ENCODE measurements at regions not wholly inside any gene's neighbourhood (a gene's known extent, or its start where the extent isn't known, plus 50 kb on each side); places are given as distances from the start of the nearest gene placed in this dataset.

- no peak for ATAC-seq
- Histone ChIP-seq H3K27me3 (peaks cover 22% of the 10 kb centered on the region), H3K4me1 (no peaks in the 10 kb centered on the region), H3K9me3 (no peaks in the 10 kb centered on the region), H3K27ac (no peak overlapping the region), H3K4me3 (no peak overlapping the region), H3K36me3 (no peaks in the 10 kb centered on the region)
- 50% methylated on average over 2 of the region's 9 CpGs; no CpG with 5 or more reads in 1 of the 2 donors for WGBS, 2 donors (ENCODE audit: low coverage in 1 of 2)
- TF ChIP-seq POLR2AphosphoS5 (IDR thresholded peaks at IDR 0.05) (no peak), EP300 (IDR thresholded peaks at IDR 0.05) (no peak), POLR2A (IDR thresholded peaks at IDR 0.05) (no peak), CTCF (IDR thresholded peaks at IDR 0.05) (no peak)
Observed at GRCh38 chr5:4876804-4877203, 263.3 kb upstream of the ADAMTS16 start.

- H3K4me1 ChIP-seq = peaks cover 0 to 2% (median 0%) of the 10 kb centered on the region in 3 donors
- 75 to 76% methylated on average over 5 to 6 of the region's 6 CpGs for WGBS, 2 donors (ENCODE audit: low coverage in 1 of 2)
- no peaks in the 10 kb centered on the region for H3K36me3 ChIP-seq
- no peak overlapping the region for H3K27ac ChIP-seq
- no peaks in the 10 kb centered on the region for H3K9me3 ChIP-seq
- H3K27me3 ChIP-seq = peaks cover 22% of the 10 kb centered on the region
- TF ChIP-seq EP300 (IDR thresholded peaks at IDR 0.05) (no peak), POLR2AphosphoS5 (IDR thresholded peaks at IDR 0.05) (no peak), CTCF (IDR thresholded peaks at IDR 0.05) (no peak), POLR2A (IDR thresholded peaks at IDR 0.05) (no peak)
- no peak overlapping the region for H3K4me3 ChIP-seq
- no peak for ATAC-seq
Observed at GRCh38 chr5:4877579-4877978, 262.6 kb upstream of the ADAMTS16 start.

- no peak for ATAC-seq
- 70% methylated on average over 2 of the region's 10 CpGs; no CpG with 5 or more reads in 1 of the 2 donors for WGBS, 2 donors (ENCODE audit: low coverage in 1 of 2)
Observed at GRCh38 chr5:4879075-4879474, 261.1 kb upstream of the ADAMTS16 start.

DNA sequence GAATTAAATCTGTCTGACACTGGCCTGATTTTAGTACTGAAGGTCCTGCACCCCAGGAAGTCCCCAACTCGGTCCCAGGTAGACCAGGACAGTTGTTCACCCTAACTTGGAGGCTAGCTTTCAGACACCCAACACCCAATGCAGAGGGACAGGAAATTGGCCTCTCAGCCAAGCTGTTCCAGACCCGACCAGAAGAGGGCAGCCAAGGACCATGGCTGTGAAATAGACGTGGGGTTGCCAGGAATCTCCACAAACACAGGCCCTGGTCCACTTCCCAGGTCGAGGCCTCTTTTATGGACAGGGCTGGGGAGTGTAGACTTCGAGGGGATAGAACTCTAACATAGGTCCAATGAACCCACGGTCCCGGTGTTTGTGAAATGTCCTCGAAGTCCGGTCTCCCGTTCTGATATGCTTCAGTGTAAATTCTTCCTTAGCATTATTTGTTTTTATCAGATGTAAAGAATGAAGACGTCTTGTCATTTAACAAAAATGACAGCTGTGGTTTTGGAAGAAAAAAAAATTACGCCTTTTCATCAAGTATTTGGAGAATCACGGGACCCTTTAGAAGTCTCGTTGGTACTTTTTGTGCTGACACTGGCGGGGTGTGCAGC, 260.3 kb upstream of the ADAMTS16 start:
- peaks cover 0 to 5% (median 0%) of the 10 kb centered on the region in 3 donors for H3K4me1 ChIP-seq
- H3K36me3 ChIP-seq = no peaks in the 10 kb centered on the region
- peak; percentile 12 for TF ChIP-seq POLR2AphosphoS5 (IDR thresholded peaks at IDR 0.05)
- peak; percentile 62 to 93 (median 75) for TF ChIP-seq CTCF (IDR thresholded peaks at IDR 0.05)
- no peak for TF ChIP-seq EP300 (IDR thresholded peaks at IDR 0.05)
- no peak for TF ChIP-seq POLR2A (IDR thresholded peaks at IDR 0.05)
- WGBS, 2 donors (ENCODE audit: low coverage in 1 of 2) = 43 to 62% methylated on average over 8 to 13 of the region's 15 CpGs
- H3K9me3 ChIP-seq = no peaks in the 10 kb centered on the region
- no peak overlapping the region for H3K4me3 ChIP-seq
- H3K27ac ChIP-seq = no peak overlapping the region
- peaks cover 3% of the 10 kb centered on the region for H3K27me3 ChIP-seq
- ATAC-seq = peak; percentile 56

More at GRCh38 chr5:4879075-4879474, 261.1 kb upstream of the ADAMTS16 start:
- Histone ChIP-seq H3K36me3 (no peaks in the 10 kb centered on the region), H3K4me3 (no peak overlapping the region), H3K27ac (no peak overlapping the region), H3K9me3 (no peaks in the 10 kb centered on the region), H3K27me3 (peaks cover 10% of the 10 kb centered on the region), H3K4me1 (peaks cover 0 to 5% (median 0%) of the 10 kb centered on the region in 3 donors)
- no peak for TF ChIP-seq CTCF (IDR thresholded peaks at IDR 0.05)
- TF ChIP-seq POLR2AphosphoS5 (IDR thresholded peaks at IDR 0.05) = no peak
- TF ChIP-seq POLR2A (IDR thresholded peaks at IDR 0.05) = no peak
- no peak for TF ChIP-seq EP300 (IDR thresholded peaks at IDR 0.05)

DNA sequence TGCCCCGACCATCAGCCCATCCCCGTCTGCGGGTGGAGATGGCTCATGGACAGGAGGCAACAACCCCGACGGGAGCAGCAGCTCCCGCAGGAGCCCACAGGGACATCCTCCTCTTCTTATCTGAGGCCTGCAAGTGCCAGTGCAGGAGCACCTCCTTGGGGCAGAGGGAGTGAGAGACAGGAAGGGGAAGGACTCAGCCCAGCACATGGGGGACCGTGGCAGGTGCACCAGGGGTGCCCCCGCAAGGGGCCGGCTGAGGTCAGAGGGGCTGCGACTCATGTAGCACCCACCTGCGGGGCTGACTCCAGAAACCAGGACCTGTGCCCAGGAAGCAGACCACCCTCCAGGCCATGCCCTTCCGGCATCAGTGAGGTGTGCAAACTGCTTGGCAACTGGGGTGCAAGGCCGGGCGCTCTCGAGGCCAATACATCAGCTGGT, 259.8 kb upstream of the ADAMTS16 start:
- 85 to 90% methylated on average over 2 to 4 of the region's 15 CpGs for WGBS, 2 donors (ENCODE audit: low coverage in 1 of 2)
- peaks cover 0 to 5% (median 0%) of the 10 kb centered on the region in 3 donors for H3K4me1 ChIP-seq
- H3K27me3 ChIP-seq = peaks cover 6% of the 10 kb centered on the region
- H3K4me3 ChIP-seq = no peak overlapping the region
- TF ChIP-seq POLR2AphosphoS5 (IDR thresholded peaks at IDR 0.05) (no peak), EP300 (IDR thresholded peaks at IDR 0.05) (no peak), POLR2A (IDR thresholded peaks at IDR 0.05) (no peak), CTCF (IDR thresholded peaks at IDR 0.05) (no peak)
- ATAC-seq = no peak
- no peaks in the 10 kb centered on the region for H3K9me3 ChIP-seq
- H3K36me3 ChIP-seq = no peaks in the 10 kb centered on the region
- H3K27ac ChIP-seq = no peak overlapping the region
